ENCODE measurements at regions not wholly inside any gene's neighbourhood (a gene's known extent, or its start where the extent isn't known, plus 50 kb on each side); places are given as distances from the start of the nearest gene placed in this dataset.

DNA sequence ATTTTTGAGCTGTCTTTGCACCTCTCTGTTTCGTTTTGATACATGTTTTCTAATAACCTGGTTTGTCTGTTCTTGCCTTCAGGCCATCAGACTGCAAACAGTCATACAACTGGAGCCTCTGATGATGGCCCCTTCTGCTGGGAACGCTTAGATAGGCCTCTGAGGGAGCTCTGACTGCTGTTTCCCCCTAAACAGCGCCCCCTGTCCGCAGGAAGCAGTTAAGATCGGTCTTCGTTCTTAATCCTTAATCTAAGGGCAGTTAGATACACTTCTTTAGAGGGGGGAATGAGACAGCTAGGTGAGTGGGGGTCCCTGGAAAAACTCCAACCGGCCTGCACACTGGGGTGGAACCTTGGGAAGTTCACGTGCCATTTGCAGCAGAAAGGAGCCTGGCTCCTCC, 1338.8 kb upstream of the SEL1L start:
- TF ChIP-seq, protein P1, sequence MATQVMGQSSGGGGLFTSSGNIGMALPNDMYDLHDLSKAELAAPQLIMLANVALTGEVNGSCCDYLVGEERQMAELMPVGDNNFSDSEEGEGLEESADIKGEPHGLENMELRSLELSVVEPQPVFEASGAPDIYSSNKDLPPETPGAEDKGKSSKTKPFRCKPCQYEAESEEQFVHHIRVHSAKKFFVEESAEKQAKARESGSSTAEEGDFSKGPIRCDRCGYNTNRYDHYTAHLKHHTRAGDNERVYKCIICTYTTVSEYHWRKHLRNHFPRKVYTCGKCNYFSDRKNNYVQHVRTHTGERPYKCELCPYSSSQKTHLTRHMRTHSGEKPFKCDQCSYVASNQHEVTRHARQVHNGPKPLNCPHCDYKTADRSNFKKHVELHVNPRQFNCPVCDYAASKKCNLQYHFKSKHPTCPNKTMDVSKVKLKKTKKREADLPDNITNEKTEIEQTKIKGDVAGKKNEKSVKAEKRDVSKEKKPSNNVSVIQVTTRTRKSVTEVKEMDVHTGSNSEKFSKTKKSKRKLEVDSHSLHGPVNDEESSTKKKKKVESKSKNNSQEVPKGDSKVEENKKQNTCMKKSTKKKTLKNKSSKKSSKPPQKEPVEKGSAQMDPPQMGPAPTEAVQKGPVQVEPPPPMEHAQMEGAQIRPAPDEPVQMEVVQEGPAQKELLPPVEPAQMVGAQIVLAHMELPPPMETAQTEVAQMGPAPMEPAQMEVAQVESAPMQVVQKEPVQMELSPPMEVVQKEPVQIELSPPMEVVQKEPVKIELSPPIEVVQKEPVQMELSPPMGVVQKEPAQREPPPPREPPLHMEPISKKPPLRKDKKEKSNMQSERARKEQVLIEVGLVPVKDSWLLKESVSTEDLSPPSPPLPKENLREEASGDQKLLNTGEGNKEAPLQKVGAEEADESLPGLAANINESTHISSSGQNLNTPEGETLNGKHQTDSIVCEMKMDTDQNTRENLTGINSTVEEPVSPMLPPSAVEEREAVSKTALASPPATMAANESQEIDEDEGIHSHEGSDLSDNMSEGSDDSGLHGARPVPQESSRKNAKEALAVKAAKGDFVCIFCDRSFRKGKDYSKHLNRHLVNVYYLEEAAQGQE (IDR thresholded peaks at IDR 0.05; ENCODE audit: borderline replicate concordance), result no peak
- TF ChIP-seq EZH2 (IDR thresholded peaks at IDR 0.05; ENCODE audit: borderline replicate concordance, insufficient read depth, low read length, poor library complexity, severe bottlenecking), result no peak
- TF ChIP-seq EP300 (conservative IDR thresholded peaks at IDR 0.05; ENCODE audit: poor library complexity, severe bottlenecking), result no peak
- TF ChIP-seq, protein P2, sequence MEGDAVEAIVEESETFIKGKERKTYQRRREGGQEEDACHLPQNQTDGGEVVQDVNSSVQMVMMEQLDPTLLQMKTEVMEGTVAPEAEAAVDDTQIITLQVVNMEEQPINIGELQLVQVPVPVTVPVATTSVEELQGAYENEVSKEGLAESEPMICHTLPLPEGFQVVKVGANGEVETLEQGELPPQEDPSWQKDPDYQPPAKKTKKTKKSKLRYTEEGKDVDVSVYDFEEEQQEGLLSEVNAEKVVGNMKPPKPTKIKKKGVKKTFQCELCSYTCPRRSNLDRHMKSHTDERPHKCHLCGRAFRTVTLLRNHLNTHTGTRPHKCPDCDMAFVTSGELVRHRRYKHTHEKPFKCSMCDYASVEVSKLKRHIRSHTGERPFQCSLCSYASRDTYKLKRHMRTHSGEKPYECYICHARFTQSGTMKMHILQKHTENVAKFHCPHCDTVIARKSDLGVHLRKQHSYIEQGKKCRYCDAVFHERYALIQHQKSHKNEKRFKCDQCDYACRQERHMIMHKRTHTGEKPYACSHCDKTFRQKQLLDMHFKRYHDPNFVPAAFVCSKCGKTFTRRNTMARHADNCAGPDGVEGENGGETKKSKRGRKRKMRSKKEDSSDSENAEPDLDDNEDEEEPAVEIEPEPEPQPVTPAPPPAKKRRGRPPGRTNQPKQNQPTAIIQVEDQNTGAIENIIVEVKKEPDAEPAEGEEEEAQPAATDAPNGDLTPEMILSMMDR (IDR thresholded peaks at IDR 0.05; ENCODE audit: poor library complexity, severe bottlenecking), result no peak
- no peak for TF ChIP-seq POLR2AphosphoS5 (IDR thresholded peaks at IDR 0.05)
- no peak for TF ChIP-seq TAF1 (IDR thresholded peaks at IDR 0.05; ENCODE audit: low read depth)
- no peak for TF ChIP-seq MXI1 (conservative IDR thresholded peaks at IDR 0.05; ENCODE audit: poor library complexity, severe bottlenecking)
